Esophagus (tissue), 2 donors: ENCODE measurements at regions not wholly inside any gene's neighbourhood (a gene's known extent, or its start where the extent isn't known, plus 50 kb on each side); places are given as distances from the start of the nearest gene placed in this dataset.
"Not testable (repeated sequence)": the region's sequence is repeated elsewhere in the genome, so short reads cannot be mapped to it uniquely, and the experiment has no call there.

Experiments
- H3K27ac ChIP-seq, 2 donors: one replicate each; pipeline ENCODE4 v1.5.1; 2013; ENCODE audit warnings: low read depth in 2 of 2, mild to moderate bottlenecking in 2 of 2, inconsistent platforms in 1 of 2, low read length in 1 of 2, moderate library complexity in 1 of 2
- H3K27me3 ChIP-seq, 2 donors: one replicate each; pipeline ENCODE4 v1.6.1; 2013; ENCODE audit warnings: low read length in 2 of 2, control low read depth in 1 of 2, mild to moderate bottlenecking in 1 of 2; ENCODE audit not compliant: insufficient read depth in 2 of 2, control insufficient read depth in 1 of 2
- H3K36me3 ChIP-seq, 2 donors: one replicate each; pipeline ENCODE4 v1.6.1; 2013; ENCODE audit warnings: low read length in 1 of 2; ENCODE audit not compliant: control insufficient read depth in 2 of 2, insufficient read depth in 2 of 2
- H3K4me1 ChIP-seq, 2 donors: one replicate each; pipeline ENCODE4 v1.6.1; 2013; ENCODE audit warnings: low read length in 1 of 2; ENCODE audit not compliant: control insufficient read depth in 2 of 2, insufficient read depth in 2 of 2
- H3K4me3 ChIP-seq, 2 donors: one replicate each; pipeline ENCODE4 v1.5.1; 2013; ENCODE audit warnings: low read length in 2 of 2, mild to moderate bottlenecking in 2 of 2, low read depth in 1 of 2, moderate library complexity in 1 of 2
- H3K9me3 ChIP-seq, 2 donors: one replicate each; pipeline ENCODE4 v1.6.1; 2013; ENCODE audit warnings: mild to moderate bottlenecking in 2 of 2, low read depth in 1 of 2, low read length in 1 of 2, moderate library complexity in 1 of 2; ENCODE audit not compliant: control insufficient read depth in 2 of 2, insufficient read depth in 1 of 2
- WGBS, 2 donors: extraction: QIAGEN DNeasy Blood & Tissue Kit; methylation state at CpG; one replicate each; pipeline ENCODE4 v1.1.7; 2013; 5-methylcytosine and 5-hydroxymethylcytosine counted together
- donor health status: healthy with polysubstance abuse.
- donor health status: Bipolar disorder and iron deficiency.

- H3K4me1 ChIP-seq, result no peaks in the 10 kb centered on the region
- no peaks in the 10 kb centered on the region for H3K9me3 ChIP-seq
- no peaks in the 10 kb centered on the region for H3K27me3 ChIP-seq
- H3K4me3 ChIP-seq, result no peak overlapping the region
- H3K36me3 ChIP-seq, result no peaks in the 10 kb centered on the region
- H3K27ac ChIP-seq, result no peak overlapping the region
- WGBS, 2 donors, result 91 to 92% methylated on average over 1 of the region's 1 CpG
These were observed 1147.5 kb upstream of the ACVR2A start for GRCh38 chr2:146697307-146697706.

DNA sequence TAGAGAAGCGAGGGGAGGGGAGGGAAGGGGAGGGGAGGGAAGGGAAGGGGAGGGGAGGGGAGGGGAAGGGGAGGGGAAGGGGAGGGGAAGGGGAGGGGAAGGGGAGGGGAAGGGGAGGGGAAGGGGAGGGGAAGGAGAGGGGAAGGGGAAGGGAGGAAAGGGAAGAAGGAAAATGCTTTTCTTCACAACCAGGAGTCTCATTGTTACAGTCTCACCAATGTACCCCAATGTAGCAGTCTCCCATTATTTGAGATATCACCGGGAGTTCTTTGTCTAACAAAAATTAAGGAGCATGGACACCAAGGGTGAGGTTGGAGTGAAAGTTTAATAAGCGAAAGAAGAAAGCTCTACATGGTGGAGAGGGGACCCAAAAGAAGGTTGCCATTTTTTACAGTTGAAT lies 1148.0 kb upstream of the ACVR2A start:
- not testable (repeated sequence) for H3K27ac ChIP-seq, H3K4me1 ChIP-seq, H3K9me3 ChIP-seq, H3K36me3 ChIP-seq, H3K4me3 ChIP-seq, H3K27me3 ChIP-seq
- 89 to 93% methylated on average over 2 of the region's 3 CpGs for WGBS, 2 donors

DNA sequence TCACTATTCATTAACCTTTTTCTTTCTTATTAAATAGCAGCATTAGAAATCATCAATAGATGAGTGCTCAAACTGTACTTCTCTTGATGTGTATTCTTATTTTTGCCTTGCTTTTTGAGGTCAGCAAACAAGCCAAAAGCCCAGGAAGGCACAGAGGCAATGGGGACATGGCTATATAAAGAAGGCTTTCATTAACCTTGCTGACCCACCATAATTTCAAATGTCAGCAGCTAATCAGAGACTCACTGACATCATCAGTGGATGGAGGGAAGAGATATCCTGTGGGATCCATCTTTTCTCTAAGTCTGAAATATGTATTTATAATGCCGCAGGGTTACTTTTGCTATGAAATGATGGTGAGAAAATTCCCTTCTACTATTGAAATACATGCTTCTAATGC lies 1162.8 kb upstream of the ACVR2A start:
- Histone ChIP-seq H3K4me1 (no peaks in the 10 kb centered on the region), H3K27me3 (no peaks in the 10 kb centered on the region), H3K27ac (no peak overlapping the region), H3K9me3 (peaks cover 0 to 2% of the 10 kb centered on the region in 2 donors), H3K36me3 (no peaks in the 10 kb centered on the region), H3K4me3 (no peak overlapping the region)
- WGBS, 2 donors, result 91 to 95% methylated on average over 1 of the region's 1 CpG

DNA sequence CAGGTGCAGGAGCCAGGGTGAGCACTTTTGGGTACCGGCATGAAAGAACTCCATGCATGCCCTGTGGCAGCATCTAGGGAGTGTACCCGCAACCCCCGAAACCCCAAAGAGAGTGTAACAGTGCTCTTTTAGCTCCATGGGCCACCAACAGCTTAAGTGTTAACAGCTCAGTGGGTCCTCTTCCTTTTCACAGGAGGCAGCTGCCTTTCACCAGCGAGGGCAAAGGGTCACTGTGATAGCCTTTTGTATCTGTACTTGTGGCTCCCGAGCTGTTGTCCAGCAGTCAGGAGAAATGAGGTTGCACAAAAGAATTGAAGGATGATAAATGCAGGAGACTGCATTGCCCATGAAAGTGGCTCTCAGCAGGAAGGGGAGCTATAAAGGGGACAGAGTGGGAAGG lies 1166.3 kb upstream of the ACVR2A start:
- Histone ChIP-seq H3K4me1 (no peaks in the 10 kb centered on the region), H3K4me3 (no peak overlapping the region), H3K27ac (no peak overlapping the region), H3K9me3 (peaks cover 0 to 2% of the 10 kb centered on the region in 2 donors), H3K36me3 (no peaks in the 10 kb centered on the region), H3K27me3 (no peaks in the 10 kb centered on the region)
- whole genome bisulfite sequencing, 2 donors, result 87 to 92% methylated on average over 5 of the region's 5 CpGs

- Histone ChIP-seq H3K27me3 (no peaks in the 10 kb centered on the region), H3K36me3 (no peaks in the 10 kb centered on the region), H3K9me3 (peaks cover 0 to 2% of the 10 kb centered on the region in 2 donors), H3K27ac (no peak overlapping the region), H3K4me3 (no peak overlapping the region), H3K4me1 (no peaks in the 10 kb centered on the region)
These were observed 1167.5 kb upstream of the ACVR2A start for GRCh38 chr2:146677280-146677679.

- Histone ChIP-seq H3K9me3 (no peaks in the 10 kb centered on the region), H3K4me3 (no peak overlapping the region), H3K27me3 (no peaks in the 10 kb centered on the region), H3K27ac (no peak overlapping the region), H3K4me1 (no peaks in the 10 kb centered on the region), H3K36me3 (no peaks in the 10 kb centered on the region)
- 84 to 87% methylated on average over 3 of the region's 3 CpGs for WGBS, 2 donors
These were observed 1175.1 kb upstream of the ACVR2A start for GRCh38 chr2:146669735-146670134.

DNA sequence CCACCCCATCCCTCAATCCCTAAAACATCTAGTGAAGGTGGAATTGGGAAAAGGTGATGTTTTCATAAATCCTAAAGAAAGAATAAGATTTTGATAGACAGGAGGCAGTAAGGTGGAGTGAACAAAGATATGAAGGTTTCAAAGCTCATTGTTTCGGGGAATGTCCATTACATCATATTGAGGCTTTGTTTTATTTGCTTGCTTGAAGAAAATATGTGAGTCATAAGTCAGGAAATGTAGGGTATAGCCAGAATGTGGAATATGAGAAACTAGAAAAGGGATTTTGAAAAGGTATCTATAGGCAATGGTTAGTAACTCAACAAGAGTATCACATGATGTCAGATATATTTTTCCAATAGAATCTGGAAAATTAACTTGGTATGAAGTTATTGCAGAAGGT lies 1178.5 kb upstream of the ACVR2A start:
- no peaks in the 10 kb centered on the region for H3K36me3 ChIP-seq
- H3K4me3 ChIP-seq, result no peak overlapping the region
- H3K4me1 ChIP-seq, result no peaks in the 10 kb centered on the region
- no peaks in the 10 kb centered on the region for H3K27me3 ChIP-seq
- no peak overlapping the region for H3K27ac ChIP-seq
- no peaks in the 10 kb centered on the region for H3K9me3 ChIP-seq
- WGBS, 2 donors, result 75 to 88% methylated on average over 1 of the region's 1 CpG

DNA sequence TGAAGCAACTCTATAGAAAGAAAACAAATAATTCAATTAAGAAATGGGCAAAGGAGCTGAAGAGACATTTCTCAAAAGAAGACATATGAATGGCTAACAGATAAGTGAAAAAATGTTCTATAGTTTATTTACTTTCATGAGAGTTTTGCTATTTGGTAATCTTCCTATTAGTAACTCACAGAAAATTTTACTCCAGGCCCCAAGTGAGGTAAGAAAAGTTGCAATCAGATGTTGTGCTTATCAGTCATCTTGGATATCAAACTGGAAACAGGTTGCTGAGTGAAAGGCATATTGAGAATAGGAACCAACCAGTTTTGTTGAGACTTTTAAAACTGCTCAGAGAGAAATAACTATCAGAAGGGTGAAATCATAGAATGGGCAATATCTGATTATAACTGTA lies 1179.0 kb upstream of the ACVR2A start:
- Histone ChIP-seq H3K36me3 (no peaks in the 10 kb centered on the region), H3K27me3 (no peaks in the 10 kb centered on the region), H3K4me3 (no peak overlapping the region), H3K9me3 (no peaks in the 10 kb centered on the region), H3K4me1 (no peaks in the 10 kb centered on the region), H3K27ac (no peak overlapping the region)

DNA sequence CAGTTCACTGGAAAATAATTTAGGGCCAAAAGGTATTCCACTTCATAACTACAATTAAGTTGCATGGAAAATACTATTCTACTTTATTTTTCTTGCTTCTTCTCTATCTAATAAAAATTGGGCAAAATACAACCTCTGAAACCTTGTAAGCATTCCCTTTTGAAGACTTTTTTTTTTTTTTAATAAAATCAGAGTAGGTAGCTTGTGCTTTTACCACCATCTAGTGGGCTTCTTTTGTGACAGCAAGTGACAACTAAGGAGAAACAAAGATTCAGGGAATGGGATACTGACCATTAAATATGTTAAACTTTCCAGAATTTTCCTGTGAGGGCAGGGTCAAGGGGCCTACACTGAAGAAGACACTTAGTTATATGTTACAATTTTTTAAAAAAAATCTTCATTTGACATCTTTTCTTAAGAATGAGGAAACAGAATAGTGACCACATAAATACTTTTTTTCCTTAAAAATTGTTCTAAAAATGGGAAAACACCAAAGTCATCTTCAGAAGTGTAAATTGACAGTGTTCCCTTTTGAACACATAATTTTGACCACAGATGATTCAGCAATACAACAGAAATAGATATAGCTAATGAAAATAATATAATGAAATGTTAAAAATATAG lies 1183.2 kb upstream of the ACVR2A start:
- Histone ChIP-seq H3K27me3 (peaks cover 0 to 3% of the 10 kb centered on the region in 2 donors), H3K27ac (no peak overlapping the region), H3K9me3 (no peaks in the 10 kb centered on the region), H3K4me3 (no peak overlapping the region), H3K4me1 (no peaks in the 10 kb centered on the region), H3K36me3 (no peaks in the 10 kb centered on the region)

- Histone ChIP-seq H3K4me3 (no peak overlapping the region), H3K9me3 (no peaks in the 10 kb centered on the region), H3K27me3 (peaks cover 0 to 3% of the 10 kb centered on the region in 2 donors), H3K36me3 (no peaks in the 10 kb centered on the region), H3K4me1 (no peaks in the 10 kb centered on the region), H3K27ac (no peak overlapping the region)
- WGBS, 2 donors, result 88 to 93% methylated on average over 1 of the region's 1 CpG
These were observed 1184.9 kb upstream of the ACVR2A start for GRCh38 chr2:146659976-146660375.
